Activated CD4-positive, alpha-beta T cell treated with anti-CD3 and anti-CD28 coated beads, Interleukin-2, amount 50 U/mL, for 4 hours (primary cell): ENCODE measurements at regions not wholly inside any gene's neighbourhood (a gene's known extent, or its start where the extent isn't known, plus 50 kb on each side); places are given as distances from the start of the nearest gene placed in this dataset.
"Not testable (repeated sequence)": the region's sequence is repeated elsewhere in the genome, so short reads cannot be mapped to it uniquely, and the experiment has no call there.

ENCODE experiments used
- DNase-seq, 2 experiments: peaks; one replicate each; pipeline ENCODE4 v3.0.0-alpha.2; 2020

DNA sequence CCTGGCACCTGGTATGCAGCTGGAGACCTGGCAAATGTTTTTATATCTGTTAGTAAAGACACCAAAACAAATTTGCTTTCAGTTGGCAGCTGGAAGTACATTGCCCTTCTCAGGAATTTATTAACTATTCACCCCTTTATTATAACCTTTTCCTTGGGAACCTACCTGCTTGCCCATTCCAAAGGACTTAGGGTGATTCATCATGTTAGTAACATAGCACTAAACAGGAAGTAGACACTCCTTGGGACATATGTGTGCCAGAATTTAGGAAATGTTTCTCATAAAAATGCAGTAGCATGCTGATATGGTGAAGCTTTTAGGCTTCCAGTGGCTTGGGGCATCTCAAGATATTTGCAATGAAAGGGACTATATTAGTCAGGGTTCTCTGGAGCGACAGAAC is 184.2 kb downstream of the DMAC1 start:
- DNase-seq, result no peak

DNA sequence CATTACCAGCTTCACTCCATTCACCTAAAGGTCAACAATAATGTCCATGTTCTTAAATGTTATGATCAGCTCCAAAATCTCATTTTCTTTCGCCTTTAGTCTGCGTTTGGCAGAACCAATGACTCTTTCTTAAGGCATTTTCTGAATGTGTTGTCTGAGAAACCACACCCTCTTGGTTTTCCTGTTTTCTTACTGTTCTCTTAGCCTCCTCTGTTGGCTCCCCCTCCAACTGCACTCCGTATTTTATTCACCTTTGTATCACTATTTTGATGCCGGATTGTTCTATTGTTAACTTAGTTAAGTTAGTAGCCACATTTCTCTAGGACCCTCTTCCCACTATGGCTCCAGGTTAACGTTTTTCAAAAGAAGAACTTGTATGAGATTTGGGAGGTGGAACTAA is 185.6 kb downstream of the DMAC1 start:
- no peak for DNase-seq

GRCh38 chr9:7608261-7608660 is 191.3 kb downstream of the DMAC1 start:
- no peak for DNase-seq

GRCh38 chr9:7607421-7607820 is 192.2 kb downstream of the DMAC1 start:
- DNase-seq, result no peak

GRCh38 chr9:7606591-7606990 is 193.0 kb downstream of the DMAC1 start:
- DNase-seq, result no peak

DNA sequence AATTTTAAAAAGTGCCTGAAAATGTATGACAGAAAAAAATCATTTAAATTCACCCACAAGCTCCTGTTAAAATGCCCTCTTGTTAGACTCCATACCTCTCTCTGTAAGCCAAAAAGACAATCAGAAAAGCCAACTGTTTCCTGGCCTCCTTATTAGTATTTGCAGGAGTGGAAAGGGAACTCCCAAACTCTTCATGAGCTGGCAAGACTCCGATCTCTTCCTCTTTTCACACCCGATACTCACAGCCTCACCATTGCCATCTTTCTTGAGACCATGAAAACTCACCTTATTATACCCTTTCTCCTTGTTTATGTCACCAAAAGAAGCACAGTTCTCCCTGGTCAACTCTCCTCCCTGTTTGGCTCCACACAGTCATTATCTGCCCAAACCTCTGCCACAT is 197.8 kb downstream of the DMAC1 start:
- DNase-seq, result no peak

DNA sequence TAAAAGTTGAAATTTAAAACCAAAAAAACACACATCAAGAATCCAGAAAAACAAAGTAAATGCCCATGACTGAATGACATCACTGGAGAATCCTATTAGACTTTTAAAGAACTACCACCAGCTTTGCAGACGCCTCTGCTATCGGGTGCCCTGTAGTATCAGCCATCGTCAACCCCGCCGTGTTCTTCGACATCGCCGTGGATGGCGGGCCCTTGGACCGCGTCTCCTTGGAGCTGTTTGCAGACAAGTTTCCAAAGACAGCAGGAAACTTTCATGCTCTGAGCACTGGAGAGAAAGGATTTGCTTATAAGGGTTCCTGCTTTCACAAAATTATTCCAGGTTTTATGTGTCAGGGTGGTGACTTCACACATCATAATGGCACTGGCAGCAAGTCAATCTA is 201.9 kb downstream of the DMAC1 start:
- no peak for DNase-seq

DNA sequence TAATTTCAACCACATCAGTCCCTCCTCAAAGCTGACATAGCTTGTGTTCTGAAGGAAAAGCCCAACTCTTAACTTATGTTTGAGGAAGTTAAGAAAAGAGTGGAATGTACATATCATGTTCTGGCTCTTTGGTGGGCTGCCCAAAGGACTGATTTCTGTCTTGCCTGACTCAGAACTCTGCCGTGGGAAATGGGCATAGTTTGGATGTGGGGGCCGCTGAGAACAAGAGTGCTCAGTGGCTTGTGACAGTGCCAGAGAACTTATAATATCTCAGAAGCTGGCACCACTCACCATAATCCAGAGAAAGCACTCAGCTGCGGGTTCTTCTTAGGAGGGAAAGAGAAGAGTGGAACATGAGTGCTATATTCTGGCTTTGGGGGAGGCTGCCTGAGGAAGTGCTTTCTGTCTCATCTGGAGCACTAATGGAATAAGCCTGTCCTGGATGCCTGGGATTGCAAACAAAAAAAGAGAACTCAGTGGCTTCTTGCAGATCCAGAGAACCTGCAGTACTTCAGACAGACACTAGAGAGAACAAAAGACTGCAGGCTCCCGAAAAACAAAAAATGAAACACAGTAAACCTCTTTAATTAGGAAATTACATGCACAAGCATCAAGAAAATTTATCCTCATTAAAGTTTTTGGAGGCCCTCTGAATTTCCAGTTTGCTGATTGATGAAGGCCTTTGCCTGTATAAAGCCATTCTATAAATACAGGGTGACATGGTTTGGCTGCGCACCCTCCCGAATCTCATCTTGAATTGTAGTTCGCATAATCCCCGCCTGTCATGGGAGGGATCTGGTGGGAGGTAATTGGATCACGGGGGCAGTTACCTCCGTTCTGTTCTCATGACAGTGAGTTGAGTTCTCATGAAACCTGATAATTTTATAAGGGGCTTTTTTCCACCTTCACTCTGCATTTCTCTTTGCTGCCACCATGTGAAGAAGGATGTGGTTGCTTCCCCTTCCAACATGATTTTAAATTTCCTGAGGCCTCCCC is 207.0 kb downstream of the DMAC1 start:
- DNase-seq, result no peak

GRCh38 chr9:7591501-7591900 is 208.1 kb downstream of the DMAC1 start:
- DNase-seq, result no peak

DNA sequence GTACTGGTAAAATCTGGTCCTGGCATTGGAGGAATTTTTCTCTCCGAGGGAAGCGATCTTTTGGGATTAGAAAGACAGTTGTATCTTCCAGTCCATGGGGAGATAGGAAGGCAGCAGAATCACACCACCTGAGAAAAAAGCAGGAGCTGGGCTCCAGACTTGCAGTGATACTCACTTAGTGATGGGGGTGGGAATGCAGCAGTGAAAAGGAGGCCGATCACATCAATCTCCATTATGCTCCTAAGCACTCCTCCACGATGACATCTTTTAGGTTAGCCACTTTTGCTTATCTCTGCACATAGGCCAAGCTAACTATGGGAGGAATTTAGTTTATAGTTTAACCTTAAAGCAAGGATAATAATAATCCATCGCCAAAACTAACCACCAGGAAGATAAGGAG is 219.0 kb downstream of the DMAC1 start:
- no peak for DNase-seq

DNA sequence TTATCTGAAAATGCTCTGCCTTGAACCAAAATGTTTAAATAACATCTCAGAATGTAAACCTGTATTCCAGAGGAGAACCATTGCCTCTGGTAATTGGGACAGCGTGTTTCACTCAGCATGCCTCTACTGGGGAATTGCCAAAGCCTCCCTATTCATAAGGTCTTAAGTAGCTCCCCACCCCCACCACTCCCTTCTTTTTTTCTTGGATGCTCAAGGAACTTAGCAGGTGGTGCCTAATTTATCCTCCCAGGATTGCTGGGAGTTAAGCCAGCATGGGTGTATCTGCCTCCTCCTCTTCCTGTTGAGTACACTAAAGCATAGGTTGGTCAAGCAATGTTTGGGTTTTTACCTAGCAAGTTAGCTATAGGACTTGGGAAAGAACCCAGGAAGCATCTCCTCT is 220.2 kb downstream of the DMAC1 start:
- no peak for DNase-seq

DNA sequence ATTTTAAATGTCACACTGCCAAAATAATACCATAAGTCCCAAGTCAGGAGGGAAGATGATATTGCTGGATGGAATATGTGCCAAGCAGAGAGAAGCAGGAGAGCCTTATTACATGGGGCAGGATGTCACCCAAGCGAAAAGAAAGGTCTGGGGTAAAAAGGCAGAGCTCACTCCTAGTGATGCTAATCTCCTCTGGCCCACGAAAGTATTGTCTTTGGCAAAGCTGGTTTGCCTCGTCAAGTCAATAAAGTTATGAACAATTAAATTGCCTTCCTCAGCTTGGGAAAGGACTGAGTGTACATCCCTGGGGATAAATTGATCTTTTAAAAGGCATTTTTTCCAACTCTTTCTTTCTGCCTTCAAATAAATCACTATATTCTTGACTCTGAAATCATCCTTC is 220.6 kb downstream of the DMAC1 start:
- no peak for DNase-seq

- peak; percentile 56 to 57 for DNase-seq
These were observed 229.4 kb downstream of the DMAC1 start for GRCh38 chr9:7570107-7570720.

DNA sequence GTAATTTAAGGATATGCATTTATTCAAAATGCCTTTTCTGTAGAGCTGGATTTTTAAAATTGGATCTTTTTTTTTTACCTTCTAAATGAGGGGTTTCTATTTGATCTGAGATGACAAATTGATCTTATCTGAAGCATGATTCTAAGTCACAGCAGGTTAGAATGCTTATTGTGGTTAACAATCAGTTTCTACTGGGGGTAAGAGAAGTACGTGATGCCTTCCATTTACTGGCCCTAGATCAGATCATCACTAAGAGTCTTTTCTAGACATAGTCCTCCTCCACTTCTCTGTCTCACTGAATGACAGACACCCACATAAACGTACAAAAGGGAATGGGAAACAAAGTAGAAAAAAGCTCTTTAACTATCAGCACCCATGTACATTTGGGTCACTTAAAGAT is 231.9 kb downstream of the DMAC1 start:
- no peak for DNase-seq

DNA sequence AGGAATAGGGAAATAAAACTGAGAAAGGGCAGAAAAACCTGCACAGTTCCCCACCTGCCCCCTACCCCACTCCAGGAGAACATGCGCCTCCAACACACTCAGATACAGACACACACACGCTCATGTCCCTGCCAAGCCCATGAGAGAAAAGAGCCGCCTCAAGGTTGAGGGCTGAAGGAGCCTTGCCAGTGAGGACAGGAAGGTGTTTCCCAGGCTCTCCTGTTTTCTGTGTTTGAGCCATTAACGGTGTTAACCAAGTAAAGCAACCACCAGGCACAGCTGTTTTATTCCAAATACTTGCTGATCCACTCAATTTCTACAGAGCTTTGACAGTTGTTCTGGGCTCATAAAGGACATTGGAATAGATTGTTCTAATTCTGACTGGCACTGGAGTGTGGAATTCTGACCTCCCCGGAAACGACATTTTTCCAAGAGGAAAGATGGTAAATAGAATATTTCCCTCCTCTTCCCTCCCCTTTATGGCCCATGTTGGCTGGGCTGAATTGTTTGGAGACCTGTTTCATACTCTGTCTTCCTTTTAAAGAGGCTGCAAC is 238.0 kb downstream of the DMAC1 start:
- DNase-seq, result no peak

DNA sequence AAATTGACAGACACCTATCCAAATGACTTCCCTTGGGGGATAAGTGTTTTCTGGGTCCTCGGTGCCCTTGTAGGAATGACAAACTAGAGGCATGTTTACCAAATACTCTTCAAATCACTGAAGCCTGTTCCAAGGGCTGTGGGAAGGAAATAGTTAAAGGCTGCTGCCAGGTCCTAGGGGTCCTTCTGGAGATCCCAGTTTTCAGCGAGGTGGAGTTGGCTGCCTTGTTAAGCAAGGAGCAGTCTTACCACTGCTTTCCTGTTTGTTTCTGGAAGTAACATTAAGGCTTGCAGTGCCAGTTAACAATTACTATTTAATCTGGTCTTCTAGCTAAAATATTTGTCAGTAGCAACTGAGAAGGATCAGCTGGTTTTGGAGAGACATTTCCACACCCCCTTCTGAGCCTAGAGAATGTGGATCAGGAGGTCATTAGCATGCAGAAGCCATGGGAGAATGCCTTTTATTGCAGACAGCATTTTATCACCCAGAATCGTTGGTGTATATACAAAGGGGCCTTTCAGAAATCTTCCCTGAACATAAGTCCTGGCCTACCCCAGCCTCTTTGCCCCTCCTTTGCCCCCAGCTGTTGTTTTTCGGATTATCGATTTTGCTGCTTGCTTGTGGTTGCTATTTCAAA is 238.8 kb downstream of the DMAC1 start:
- DNase-seq, result no peak

GRCh38 chr9:7554699-7555098 is 244.9 kb downstream of the DMAC1 start:
- no peak for DNase-seq

DNA sequence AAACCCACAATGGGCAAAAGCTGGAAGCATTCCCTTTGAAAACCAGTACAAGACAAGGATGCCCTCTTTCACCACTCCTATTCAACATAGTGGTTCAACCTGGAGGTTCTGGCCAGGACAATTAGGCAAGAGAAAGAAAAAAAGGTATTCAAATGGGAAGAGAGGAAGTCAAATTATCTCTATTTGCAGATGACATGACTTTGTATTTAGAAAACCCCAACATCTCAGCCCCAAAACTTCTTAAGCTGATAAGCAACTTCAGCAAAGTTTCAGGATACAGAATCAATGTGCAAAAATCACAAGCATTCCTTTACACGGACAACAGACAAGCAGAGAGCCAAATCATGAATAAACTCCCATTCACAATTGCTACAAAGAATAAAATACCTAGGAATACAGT is 246.9 kb downstream of the DMAC1 start:
- not testable (repeated sequence) for DNase-seq

DNA sequence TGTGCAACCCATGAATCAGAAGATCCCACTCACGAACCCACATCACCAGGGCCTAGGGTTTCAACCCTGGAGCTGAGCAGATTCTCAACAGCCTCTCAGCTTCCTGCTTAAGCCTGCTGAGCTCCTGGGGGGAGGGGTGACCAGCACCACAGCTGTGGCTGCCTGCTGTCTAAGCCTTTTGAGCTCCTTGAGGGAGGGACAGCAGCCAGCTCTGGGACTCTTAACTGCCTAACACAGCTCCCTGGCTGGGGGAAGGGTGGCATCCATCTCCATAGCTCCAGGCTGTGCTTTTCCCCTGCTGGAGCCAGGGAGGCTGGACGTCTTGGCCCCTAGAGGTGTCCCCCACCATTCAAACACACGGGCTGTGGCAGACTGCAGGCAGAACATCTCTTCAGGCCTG is 250.3 kb downstream of the DMAC1 start:
- DNase-seq, result no peak

- no peak for DNase-seq
These were observed 253.3 kb downstream of the DMAC1 start for GRCh38 chr9:7546261-7546660.

DNA sequence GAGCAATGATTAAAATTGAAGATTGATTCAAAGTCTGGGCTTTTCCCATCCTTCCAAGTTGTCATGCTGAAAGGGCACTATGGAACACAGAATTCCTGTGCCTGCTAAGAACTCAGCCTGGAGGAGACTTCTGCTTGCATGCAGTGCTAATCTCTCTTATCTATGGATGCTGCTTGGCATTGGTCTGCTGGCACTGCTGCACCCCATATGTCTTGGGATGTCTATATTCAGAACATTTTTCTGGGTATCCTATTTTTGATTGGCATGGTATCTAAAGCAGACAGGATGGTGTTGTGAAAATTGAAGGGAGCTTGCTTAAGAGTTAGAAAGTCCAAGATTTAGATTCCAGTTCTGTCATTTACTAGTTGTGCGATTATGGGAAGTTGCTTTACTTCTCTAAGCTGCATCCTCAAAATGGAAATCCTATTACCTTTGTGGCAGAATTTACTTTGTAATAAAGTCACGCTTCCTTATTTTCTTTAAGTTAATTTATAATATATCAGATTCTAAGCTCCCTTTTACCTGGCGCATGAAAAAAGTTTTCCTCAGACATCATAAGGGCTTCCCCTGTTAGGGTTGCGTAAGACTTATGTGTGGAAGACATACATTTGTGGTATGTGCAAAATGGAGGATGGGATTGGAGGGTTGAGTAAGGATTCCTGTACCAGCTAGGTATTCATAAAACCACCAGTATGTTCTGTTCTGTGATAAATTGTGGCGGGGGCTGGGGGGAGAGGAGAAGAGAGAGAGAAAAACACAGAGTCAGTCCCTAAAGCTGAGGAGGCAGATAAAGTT is 254.0 kb downstream of the DMAC1 start:
- DNase-seq, result no peak

- DNase-seq, result no peak
These were observed 256.9 kb downstream of the DMAC1 start for GRCh38 chr9:7542693-7543092.

- no peak for DNase-seq
These were observed 257.5 kb downstream of the DMAC1 start for GRCh38 chr9:7542126-7542525.
